H9 (cell line): ENCODE measurements at regions not wholly inside any gene's neighbourhood (a gene's known extent, or its start where the extent isn't known, plus 50 kb on each side); places are given as distances from the start of the nearest gene placed in this dataset.

Experiments
- DNase-seq: peaks from one replicate; pipeline ENCODE4 v3.0.0-alpha.2; 2017
- H2AFZ ChIP-seq: one replicate; pipeline ENCODE4 v1.6.1; 2013; ENCODE audit warnings: mild to moderate bottlenecking, low read length, control low read depth, moderate library complexity
- H2AK5ac ChIP-seq: 2 replicates; pipeline ENCODE4 v1.6.1; 2013; ENCODE audit warnings: low read length, control low read depth, mixed read lengths; ENCODE audit not compliant: insufficient read length
- H2BK120ac ChIP-seq: one replicate; pipeline ENCODE4 v1.6.1; 2013; ENCODE audit warnings: low read depth, mild to moderate bottlenecking, low read length, control low read depth, inconsistent platforms; ENCODE audit not compliant: poor library complexity, severe bottlenecking
- H2BK12ac ChIP-seq: 2 replicates; pipeline ENCODE4 v1.6.1; 2013; ENCODE audit warnings: low read length, control low read depth, mixed read lengths, low read depth; ENCODE audit not compliant: insufficient read length
- H2BK15ac ChIP-seq: 2 replicates; pipeline ENCODE4 v1.6.1; 2013; ENCODE audit warnings: low read depth, low read length, control low read depth
- H2BK20ac ChIP-seq: one replicate; pipeline ENCODE4 v1.6.1; 2013; ENCODE audit warnings: low read depth, mild to moderate bottlenecking, low read length, control low read depth, inconsistent platforms; ENCODE audit not compliant: poor library complexity, severe bottlenecking
- H2BK5ac ChIP-seq: 2 replicates; pipeline ENCODE4 v1.6.1; 2013; ENCODE audit warnings: low read length, control low read depth, mixed read lengths; ENCODE audit not compliant: insufficient read length
- H3K14ac ChIP-seq: 2 replicates; pipeline ENCODE4 v1.6.1; 2013; ENCODE audit warnings: low read length, control low read depth; ENCODE audit not compliant: insufficient read depth
- H3K18ac ChIP-seq: 2 replicates; pipeline ENCODE4 v1.6.1; 2013; ENCODE audit warnings: low read depth, mild to moderate bottlenecking, mixed read lengths, low read length, control low read depth; ENCODE audit not compliant: insufficient read length
- H3K23ac ChIP-seq: 2 replicates; pipeline ENCODE4 v1.6.1; 2013; ENCODE audit warnings: low read length, control low read depth, mixed read lengths, low read depth; ENCODE audit not compliant: insufficient read length
- H3K23me2 ChIP-seq: 2 replicates; pipeline ENCODE4 v1.6.1; 2013; ENCODE audit warnings: low read depth, mild to moderate bottlenecking, mixed read lengths, low read length, control low read depth; ENCODE audit not compliant: insufficient read length, poor library complexity, severe bottlenecking
- H3K27ac ChIP-seq: 2 replicates; pipeline ENCODE4 v1.5.1; 2013; ENCODE audit warnings: low read length, control low read depth, mixed read lengths, low read depth; ENCODE audit not compliant: insufficient read length
- H3K27me3 ChIP-seq: 2 replicates; pipeline ENCODE4 v1.6.1; 2013; ENCODE audit warnings: low read length, control low read depth, inconsistent platforms; ENCODE audit not compliant: insufficient read depth
- H3K4ac ChIP-seq: 2 replicates; pipeline ENCODE4 v1.6.1; 2013; ENCODE audit warnings: low read depth, mild to moderate bottlenecking, control low read depth, inconsistent platforms, low read length, moderate library complexity
- H3K4me1 ChIP-seq: 2 replicates; pipeline ENCODE4 v1.6.1; 2013; ENCODE audit warnings: low read length, control low read depth, inconsistent platforms; ENCODE audit not compliant: insufficient read depth
- H3K4me2 ChIP-seq: 2 replicates; pipeline ENCODE4 v1.6.1; 2013; ENCODE audit warnings: low read length, control low read depth, mixed read lengths; ENCODE audit not compliant: insufficient read length, insufficient read depth
- H3K56ac ChIP-seq: 2 replicates; pipeline ENCODE4 v1.6.1; 2013; ENCODE audit warnings: low read depth, mild to moderate bottlenecking, mixed read lengths, low read length, control low read depth; ENCODE audit not compliant: insufficient read length
- H3K79me1 ChIP-seq: 2 replicates; pipeline ENCODE4 v1.6.1; 2013; ENCODE audit warnings: low read depth, mild to moderate bottlenecking, moderate library complexity, low read length, control low read depth, inconsistent platforms; ENCODE audit not compliant: insufficient read depth, poor library complexity, severe bottlenecking
- H3K79me2 ChIP-seq: 2 replicates; pipeline ENCODE4 v1.6.1; 2013; ENCODE audit warnings: low read length, control low read depth, inconsistent platforms; ENCODE audit not compliant: insufficient read depth
- H3K9ac ChIP-seq: 2 replicates; pipeline ENCODE4 v1.6.1; 2013; ENCODE audit warnings: low read length, control low read depth, mixed read lengths; ENCODE audit not compliant: insufficient read length; ENCODE audit errors: extremely low read depth
- H3K9me3 ChIP-seq: one replicate; pipeline ENCODE4 v1.6.1; 2013; ENCODE audit warnings: low read depth, low read length, inconsistent platforms; ENCODE audit not compliant: control insufficient read depth
- H3T11ph ChIP-seq: one replicate; pipeline ENCODE4 v1.6.1; 2013; ENCODE audit warnings: mild to moderate bottlenecking, low read length, control low read depth, inconsistent platforms
- H4K20me1 ChIP-seq: one replicate; pipeline ENCODE4 v1.6.1; 2013; ENCODE audit not compliant: control insufficient read depth, insufficient read length, insufficient read depth
- H4K5ac ChIP-seq: 2 replicates; pipeline ENCODE4 v1.6.1; 2013; ENCODE audit warnings: low read depth, mild to moderate bottlenecking, mixed read lengths, low read length, control low read depth; ENCODE audit not compliant: insufficient read length
- H4K8ac ChIP-seq: replicated peaks from 2 replicates; pipeline ENCODE4 v1.6.1; 2013; ENCODE audit warnings: low read length, control low read depth, mixed read lengths, low read depth; ENCODE audit not compliant: insufficient read length
- H4K91ac ChIP-seq: 2 replicates; pipeline ENCODE4 v1.6.1; 2013; ENCODE audit warnings: low read depth, mild to moderate bottlenecking, moderate library complexity, mixed read lengths, low read length, control low read depth; ENCODE audit not compliant: insufficient read length
- H3K27ac Mint-ChIP-seq, 3 experiments: 2 replicates in 2 of 3; 3 replicates in 1 of 3; pipeline ENCODE4 v1.8.0; 2020 to 2021; ENCODE audit warnings: mixed read lengths in 3 of 3, mild to moderate bottlenecking in 1 of 3, moderate library complexity in 1 of 3
- H3K27me3 Mint-ChIP-seq: 2 replicates; pipeline ENCODE4 v1.8.0; 2021; ENCODE audit warnings: low read depth, mild to moderate bottlenecking, moderate library complexity, mixed read lengths
- H3K36me3 Mint-ChIP-seq, 3 experiments: 2 replicates in 2 of 3; 3 replicates in 1 of 3; pipeline ENCODE4 v1.8.0; 2020 to 2021; ENCODE audit warnings: low read depth in 3 of 3, mixed read lengths in 3 of 3; ENCODE audit not compliant: insufficient read depth in 1 of 3
- H3K4me1 Mint-ChIP-seq, 2 experiments: 2 replicates each; pipeline ENCODE4 v1.8.0; 2020; ENCODE audit warnings: mixed read lengths in 2 of 2
- H3K4me3 Mint-ChIP-seq, 2 experiments: 2 replicates in 1 of 2; 3 replicates in 1 of 2; pipeline ENCODE4 v1.8.0; 2020 to 2021; ENCODE audit warnings: mild to moderate bottlenecking in 2 of 2, mixed read lengths in 2 of 2, moderate library complexity in 1 of 2
- H3K9me3 Mint-ChIP-seq, 2 experiments: 2 replicates in 1 of 2; 3 replicates in 1 of 2; pipeline ENCODE4 v1.8.0; 2020; ENCODE audit warnings: mild to moderate bottlenecking in 2 of 2, mixed read lengths in 2 of 2, moderate library complexity in 1 of 2
- TF ChIP-seq, protein P1 (sequence below): fragments of 200-600 bp; sonication (generic); conservative IDR thresholded peaks from 3 replicates; pipeline ENCODE4 v1.8.0; 2021; ENCODE audit warnings: antibody characterized with exemption, mild to moderate bottlenecking

DNA sequence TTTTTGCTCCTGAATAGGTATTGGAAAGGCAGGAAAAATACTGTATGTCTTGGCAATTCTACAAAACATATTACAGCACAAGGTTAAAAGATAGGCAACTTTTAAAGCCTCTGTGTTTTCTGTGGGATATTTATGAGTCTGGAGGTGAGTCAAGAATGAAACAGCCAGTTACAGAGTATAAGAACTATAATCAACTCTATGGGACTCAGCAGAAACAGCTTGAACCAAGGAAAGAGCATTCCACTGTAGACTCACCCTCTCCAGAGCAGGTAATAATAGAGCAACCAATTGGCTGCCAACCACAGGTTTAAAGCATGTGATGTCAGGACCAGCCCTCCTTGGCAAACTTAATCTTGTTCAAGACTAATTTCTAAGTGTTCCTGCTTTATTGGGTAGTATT lies 100.5 kb upstream of the MDM1 start:
- no peak overlapping the region for H3K4me2 ChIP-seq

More for the DNA sequence above, 100.5 kb upstream of the MDM1 start:
- no peak overlapping the region for H2BK20ac ChIP-seq
- no peaks in the 10 kb centered on the region for H4K20me1 ChIP-seq
- peaks cover 18% of the 10 kb centered on the region in 2 experiments for H3K4me1 Mint-ChIP-seq
- H3K79me2 ChIP-seq, result no peaks in the 10 kb centered on the region
- no peak overlapping the region for H3K27ac ChIP-seq
- H3K9me3 Mint-ChIP-seq, result peaks cover 7 to 8% of the 10 kb centered on the region in 2 experiments
- no peak overlapping the region for H2BK120ac ChIP-seq
- H3K27ac Mint-ChIP-seq, result no peak overlapping the region
- no peaks in the 10 kb centered on the region for H3K27me3 Mint-ChIP-seq
- H3K4me1 ChIP-seq, result peaks cover 3% of the 10 kb centered on the region
- H2BK15ac ChIP-seq, result no peak overlapping the region
- peaks cover 0 to 7% (median 3%) of the 10 kb centered on the region in 3 experiments; a peak in 3 of 7 replicates for H3K36me3 Mint-ChIP-seq
- H2AK5ac ChIP-seq, result no peak overlapping the region
- H3K27me3 ChIP-seq, result no peaks in the 10 kb centered on the region
- H4K91ac ChIP-seq, result no peak overlapping the region
- H3K4ac ChIP-seq, result no peak overlapping the region
- no peak for DNase-seq
- no peak overlapping the region for H2BK5ac ChIP-seq
- H2BK12ac ChIP-seq, result no peak overlapping the region
- no peaks in the 10 kb centered on the region for H3K9me3 ChIP-seq
- no peak overlapping the region for H3K18ac ChIP-seq
- H2AFZ ChIP-seq, result no peak overlapping the region
- H3K79me1 ChIP-seq, result no peaks in the 10 kb centered on the region
- H4K5ac ChIP-seq, result no peak overlapping the region
- no peaks in the 10 kb centered on the region for H3K23me2 ChIP-seq
- H4K8ac ChIP-seq, result no peak overlapping the region
- H3K14ac ChIP-seq, result no peak overlapping the region
- TF ChIP-seq, protein P1, sequence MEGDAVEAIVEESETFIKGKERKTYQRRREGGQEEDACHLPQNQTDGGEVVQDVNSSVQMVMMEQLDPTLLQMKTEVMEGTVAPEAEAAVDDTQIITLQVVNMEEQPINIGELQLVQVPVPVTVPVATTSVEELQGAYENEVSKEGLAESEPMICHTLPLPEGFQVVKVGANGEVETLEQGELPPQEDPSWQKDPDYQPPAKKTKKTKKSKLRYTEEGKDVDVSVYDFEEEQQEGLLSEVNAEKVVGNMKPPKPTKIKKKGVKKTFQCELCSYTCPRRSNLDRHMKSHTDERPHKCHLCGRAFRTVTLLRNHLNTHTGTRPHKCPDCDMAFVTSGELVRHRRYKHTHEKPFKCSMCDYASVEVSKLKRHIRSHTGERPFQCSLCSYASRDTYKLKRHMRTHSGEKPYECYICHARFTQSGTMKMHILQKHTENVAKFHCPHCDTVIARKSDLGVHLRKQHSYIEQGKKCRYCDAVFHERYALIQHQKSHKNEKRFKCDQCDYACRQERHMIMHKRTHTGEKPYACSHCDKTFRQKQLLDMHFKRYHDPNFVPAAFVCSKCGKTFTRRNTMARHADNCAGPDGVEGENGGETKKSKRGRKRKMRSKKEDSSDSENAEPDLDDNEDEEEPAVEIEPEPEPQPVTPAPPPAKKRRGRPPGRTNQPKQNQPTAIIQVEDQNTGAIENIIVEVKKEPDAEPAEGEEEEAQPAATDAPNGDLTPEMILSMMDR, result no peak
- H3K4me3 Mint-ChIP-seq, result no peak overlapping the region
- H3K9ac ChIP-seq, result no peak overlapping the region
- H3K23ac ChIP-seq, result no peak overlapping the region
- H3K56ac ChIP-seq, result no peak overlapping the region
- no peak overlapping the region for H3T11ph ChIP-seq
